ENCODE measurements at regions not wholly inside any gene's neighbourhood (a gene's known extent, or its start where the extent isn't known, plus 50 kb on each side); places are given as distances from the start of the nearest gene placed in this dataset.

- H3K4me2 ChIP-seq (ENCODE audit: low read depth, low read length, poor library complexity, severe bottlenecking) = no peak overlapping the region
- H3K9me2 ChIP-seq (replicated peaks; ENCODE audit: insufficient read depth, low read length) = no peaks in the 10 kb centered on the region
- no peak overlapping the region for H3K4me3 ChIP-seq (ENCODE audit: low read length)
- no peaks in the 10 kb centered on the region for H3K27me3 ChIP-seq (ENCODE audit: low read length)
- no peaks in the 10 kb centered on the region for H3K4me1 ChIP-seq (ENCODE audit: low read length)
- DNase-seq = no peak
- H3K79me2 ChIP-seq (ENCODE audit: low read length) = no peaks in the 10 kb centered on the region
- H3K9me3 ChIP-seq (ENCODE audit: low read length) = peaks cover 14% of the 10 kb centered on the region
- H3K36me3 ChIP-seq (ENCODE audit: insufficient read depth, low read length) = no peaks in the 10 kb centered on the region
- no peak overlapping the region for H2AFZ ChIP-seq (ENCODE audit: low read length)
- no peaks in the 10 kb centered on the region for H4K20me1 ChIP-seq (ENCODE audit: insufficient read depth, low read depth, low read length)
- H3K27ac ChIP-seq (ENCODE audit: low read length) = no peak overlapping the region
- H3K9ac ChIP-seq (ENCODE audit: low read length) = no peak overlapping the region
These were observed 305.1 kb upstream of the PPP1R2C start for GRCh38 chrX:43083016-43083415.

DNA sequence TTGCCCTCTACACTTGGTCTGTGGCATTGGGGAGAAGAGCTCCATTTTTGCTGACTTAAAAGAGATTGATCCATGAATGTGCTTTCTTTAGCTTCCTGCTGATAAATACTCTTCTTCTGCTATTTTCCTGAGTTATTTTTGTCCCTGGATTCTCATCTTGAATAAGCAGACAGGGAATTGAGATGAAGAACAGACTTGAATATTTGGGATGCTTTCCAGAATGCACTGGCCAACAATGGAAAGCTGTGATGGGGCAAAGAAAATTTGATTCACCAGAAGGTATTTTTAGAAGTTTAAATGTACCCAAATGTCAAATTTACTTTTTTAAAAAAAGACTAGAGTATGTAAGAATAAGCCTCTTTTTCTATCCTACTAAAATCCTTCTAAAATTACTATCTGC lies 309.9 kb upstream of the PPP1R2C start:
- no peaks in the 10 kb centered on the region for H3K4me1 ChIP-seq (ENCODE audit: low read length)
- no peak overlapping the region for H3K4me3 ChIP-seq (ENCODE audit: low read length)
- H3K27me3 ChIP-seq (ENCODE audit: low read length) = no peaks in the 10 kb centered on the region

DNA sequence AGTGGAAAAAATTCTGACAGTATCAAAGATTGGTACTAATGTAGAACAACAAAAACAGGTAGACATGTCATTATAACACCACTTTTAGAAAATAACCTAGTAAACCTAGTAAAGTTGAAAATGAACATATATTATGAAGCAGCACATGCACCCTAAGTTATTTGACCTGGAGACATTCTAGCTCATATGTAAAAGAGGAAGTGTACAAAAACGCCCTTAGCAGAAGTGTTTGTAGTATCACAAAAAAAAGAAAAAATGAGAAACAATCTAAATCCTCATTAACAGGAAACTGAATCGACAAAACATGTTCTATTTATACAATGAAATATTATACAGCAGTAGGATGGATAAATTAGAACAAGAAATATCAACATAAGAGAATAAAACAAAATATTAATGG lies 318.9 kb upstream of the PPP1R2C start:
- Histone ChIP-seq H4K20me1 (ENCODE audit: insufficient read depth, low read depth, low read length) (no peaks in the 10 kb centered on the region), H3K9ac (ENCODE audit: low read length) (no peak overlapping the region), H2AFZ (ENCODE audit: low read length) (no peak overlapping the region), H3K4me2 (ENCODE audit: low read depth, low read length, poor library complexity, severe bottlenecking) (no peak overlapping the region), H3K4me1 (ENCODE audit: low read length) (no peaks in the 10 kb centered on the region), H3K4me3 (ENCODE audit: low read length) (no peak overlapping the region), H3K79me2 (ENCODE audit: low read length) (no peaks in the 10 kb centered on the region), H3K27me3 (ENCODE audit: low read length) (no peaks in the 10 kb centered on the region), H3K36me3 (ENCODE audit: insufficient read depth, low read length) (no peaks in the 10 kb centered on the region), H3K9me3 (ENCODE audit: low read length) (peaks cover 14% of the 10 kb centered on the region), H3K27ac (ENCODE audit: low read length) (no peak overlapping the region), H3K9me2 (replicated peaks; ENCODE audit: insufficient read depth, low read length) (no peaks in the 10 kb centered on the region)
- DNase-seq = no peak

More for the DNA sequence above, 309.9 kb upstream of the PPP1R2C start:
- Histone ChIP-seq H3K27ac (ENCODE audit: low read length) (no peak overlapping the region), H3K9me3 (ENCODE audit: low read length) (peaks cover 17% of the 10 kb centered on the region), H2AFZ (ENCODE audit: low read length) (no peak overlapping the region), H3K4me2 (ENCODE audit: low read depth, low read length, poor library complexity, severe bottlenecking) (no peak overlapping the region), H3K9ac (ENCODE audit: low read length) (no peak overlapping the region), H3K79me2 (ENCODE audit: low read length) (no peaks in the 10 kb centered on the region), H3K9me2 (replicated peaks; ENCODE audit: insufficient read depth, low read length) (no peaks in the 10 kb centered on the region), H4K20me1 (ENCODE audit: insufficient read depth, low read depth, low read length) (no peaks in the 10 kb centered on the region), H3K36me3 (ENCODE audit: insufficient read depth, low read length) (no peaks in the 10 kb centered on the region)
- no peak for DNase-seq

GRCh38 chrX:43106009-43106408 lies 328.0 kb upstream of the PPP1R2C start:
- Histone ChIP-seq H3K79me2 (ENCODE audit: low read length) (no peaks in the 10 kb centered on the region), H2AFZ (ENCODE audit: low read length) (no peak overlapping the region), H3K36me3 (ENCODE audit: insufficient read depth, low read length) (no peaks in the 10 kb centered on the region), H3K4me3 (ENCODE audit: low read length) (no peak overlapping the region), H3K27me3 (ENCODE audit: low read length) (no peaks in the 10 kb centered on the region), H3K9me2 (replicated peaks; ENCODE audit: insufficient read depth, low read length) (no peaks in the 10 kb centered on the region), H3K4me1 (ENCODE audit: low read length) (no peaks in the 10 kb centered on the region), H3K4me2 (ENCODE audit: low read depth, low read length, poor library complexity, severe bottlenecking) (no peak overlapping the region), H4K20me1 (ENCODE audit: insufficient read depth, low read depth, low read length) (no peaks in the 10 kb centered on the region), H3K9ac (ENCODE audit: low read length) (no peak overlapping the region), H3K27ac (ENCODE audit: low read length) (no peak overlapping the region), H3K9me3 (ENCODE audit: low read length) (peaks cover 30% of the 10 kb centered on the region)
- DNase-seq = no peak

DNA sequence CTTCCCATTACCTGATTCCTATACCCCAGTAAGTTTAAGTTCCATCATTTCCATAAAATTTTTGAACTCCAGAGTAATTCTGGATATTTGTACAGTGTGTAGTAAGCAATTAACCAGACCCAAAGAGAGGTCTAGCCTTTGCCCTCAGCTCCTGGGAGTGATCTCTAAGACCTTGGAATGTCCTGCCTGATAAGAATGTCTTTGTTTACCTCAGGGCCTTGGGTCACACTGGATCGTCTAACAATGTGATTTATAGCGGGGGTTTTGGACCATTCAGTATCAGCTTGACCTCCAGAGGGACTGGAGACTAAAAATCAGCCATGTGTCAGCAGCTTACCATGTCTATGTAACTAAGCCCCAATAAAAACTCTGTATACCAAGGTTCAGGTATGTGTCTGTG lies 330.9 kb upstream of the PPP1R2C start:
- Histone ChIP-seq H2AFZ (ENCODE audit: low read length) (no peak overlapping the region), H3K9ac (ENCODE audit: low read length) (no peak overlapping the region), H3K9me3 (ENCODE audit: low read length) (peaks cover 31% of the 10 kb centered on the region), H3K27me3 (ENCODE audit: low read length) (no peaks in the 10 kb centered on the region), H3K4me2 (ENCODE audit: low read depth, low read length, poor library complexity, severe bottlenecking) (no peak overlapping the region), H3K27ac (ENCODE audit: low read length) (no peak overlapping the region), H3K4me1 (ENCODE audit: low read length) (no peaks in the 10 kb centered on the region), H3K9me2 (replicated peaks; ENCODE audit: insufficient read depth, low read length) (no peaks in the 10 kb centered on the region), H3K79me2 (ENCODE audit: low read length) (no peaks in the 10 kb centered on the region), H4K20me1 (ENCODE audit: insufficient read depth, low read depth, low read length) (no peaks in the 10 kb centered on the region), H3K4me3 (ENCODE audit: low read length) (no peak overlapping the region), H3K36me3 (ENCODE audit: insufficient read depth, low read length) (no peaks in the 10 kb centered on the region)
- no peak for DNase-seq

GRCh38 chrX:43121637-43122036 lies 343.7 kb upstream of the PPP1R2C start:
- Histone ChIP-seq H3K27ac (ENCODE audit: low read length) (no peak overlapping the region), H3K4me1 (ENCODE audit: low read length) (no peaks in the 10 kb centered on the region), H3K27me3 (ENCODE audit: low read length) (no peaks in the 10 kb centered on the region), H3K9me3 (ENCODE audit: low read length) (peaks cover 17% of the 10 kb centered on the region), H4K20me1 (ENCODE audit: insufficient read depth, low read depth, low read length) (no peaks in the 10 kb centered on the region), H3K4me3 (ENCODE audit: low read length) (no peak overlapping the region), H2AFZ (ENCODE audit: low read length) (no peak overlapping the region), H3K4me2 (ENCODE audit: low read depth, low read length, poor library complexity, severe bottlenecking) (no peak overlapping the region), H3K79me2 (ENCODE audit: low read length) (no peaks in the 10 kb centered on the region), H3K9me2 (replicated peaks; ENCODE audit: insufficient read depth, low read length) (no peaks in the 10 kb centered on the region), H3K36me3 (ENCODE audit: insufficient read depth, low read length) (no peaks in the 10 kb centered on the region), H3K9ac (ENCODE audit: low read length) (no peak overlapping the region)
- no peak for DNase-seq

- Histone ChIP-seq H3K9ac (ENCODE audit: low read length) (no peak overlapping the region), H3K4me1 (ENCODE audit: low read length) (no peaks in the 10 kb centered on the region), H4K20me1 (ENCODE audit: insufficient read depth, low read depth, low read length) (no peaks in the 10 kb centered on the region), H2AFZ (ENCODE audit: low read length) (no peak overlapping the region), H3K4me3 (ENCODE audit: low read length) (no peak overlapping the region), H3K4me2 (ENCODE audit: low read depth, low read length, poor library complexity, severe bottlenecking) (no peak overlapping the region), H3K27me3 (ENCODE audit: low read length) (no peaks in the 10 kb centered on the region), H3K27ac (ENCODE audit: low read length) (no peak overlapping the region), H3K9me2 (replicated peaks; ENCODE audit: insufficient read depth, low read length) (no peaks in the 10 kb centered on the region), H3K79me2 (ENCODE audit: low read length) (no peaks in the 10 kb centered on the region), H3K9me3 (ENCODE audit: low read length) (peaks cover 25% of the 10 kb centered on the region), H3K36me3 (ENCODE audit: insufficient read depth, low read length) (no peaks in the 10 kb centered on the region)
- DNase-seq = no peak
These were observed 361.7 kb upstream of the PPP1R2C start for GRCh38 chrX:43139645-43140044.

- H3K79me2 ChIP-seq (ENCODE audit: low read length) = no peaks in the 10 kb centered on the region
- H3K27me3 ChIP-seq (ENCODE audit: low read length) = no peaks in the 10 kb centered on the region
- no peak overlapping the region for H2AFZ ChIP-seq (ENCODE audit: low read length)
- no peak overlapping the region for H3K4me3 ChIP-seq (ENCODE audit: low read length)
- no peaks in the 10 kb centered on the region for H3K4me1 ChIP-seq (ENCODE audit: low read length)
- H3K9ac ChIP-seq (ENCODE audit: low read length) = no peak overlapping the region
- no peak overlapping the region for H3K4me2 ChIP-seq (ENCODE audit: low read depth, low read length, poor library complexity, severe bottlenecking)
- DNase-seq = no peak
- no peak overlapping the region for H3K27ac ChIP-seq (ENCODE audit: low read length)
- H3K9me3 ChIP-seq (ENCODE audit: low read length) = peaks cover 23% of the 10 kb centered on the region
- no peaks in the 10 kb centered on the region for H4K20me1 ChIP-seq (ENCODE audit: insufficient read depth, low read depth, low read length)
- no peaks in the 10 kb centered on the region for H3K36me3 ChIP-seq (ENCODE audit: insufficient read depth, low read length)
- H3K9me2 ChIP-seq (replicated peaks; ENCODE audit: insufficient read depth, low read length) = no peaks in the 10 kb centered on the region
These were observed 362.6 kb upstream of the PPP1R2C start for GRCh38 chrX:43140582-43140981.

GRCh38 chrX:43141885-43142284 lies 363.9 kb upstream of the PPP1R2C start:
- H3K9ac ChIP-seq (ENCODE audit: low read length) = no peak overlapping the region
- H4K20me1 ChIP-seq (ENCODE audit: insufficient read depth, low read depth, low read length) = no peaks in the 10 kb centered on the region
- no peaks in the 10 kb centered on the region for H3K27me3 ChIP-seq (ENCODE audit: low read length)
- peaks cover 25% of the 10 kb centered on the region for H3K9me3 ChIP-seq (ENCODE audit: low read length)
- H3K79me2 ChIP-seq (ENCODE audit: low read length) = no peaks in the 10 kb centered on the region
- H3K4me1 ChIP-seq (ENCODE audit: low read length) = no peaks in the 10 kb centered on the region
- no peak for DNase-seq
- H3K27ac ChIP-seq (ENCODE audit: low read length) = no peak overlapping the region
- no peak overlapping the region for H3K4me3 ChIP-seq (ENCODE audit: low read length)
- no peaks in the 10 kb centered on the region for H3K9me2 ChIP-seq (replicated peaks; ENCODE audit: insufficient read depth, low read length)
- H2AFZ ChIP-seq (ENCODE audit: low read length) = no peak overlapping the region
- H3K36me3 ChIP-seq (ENCODE audit: insufficient read depth, low read length) = no peaks in the 10 kb centered on the region
- no peak overlapping the region for H3K4me2 ChIP-seq (ENCODE audit: low read depth, low read length, poor library complexity, severe bottlenecking)

Data from Karpas-422 (cell line).